SKM-1 treated with dmso at 0.1 percent for 144 hours (cell line): ENCODE measurements at regions not wholly inside any gene's neighbourhood (a gene's known extent, or its start where the extent isn't known, plus 50 kb on each side); places are given as distances from the start of the nearest gene placed in this dataset.

Experiments used
- DNase-seq: peaks from one replicate; lab custom pipeline; 2025; ENCODE audit not compliant: unreplicated experiment; lab: John Stamatoyannopoulos, UW

- DNase-seq = no peak
Observed at GRCh38 chr6:26284537-26285142, 80.4 kb upstream of the BTN3A2 start.

- peak; percentile 99 for DNase-seq
Observed at GRCh38 chr6:26285143-26286134, 79.6 kb upstream of the BTN3A2 start.

- DNase-seq = peak; percentile 64
Observed at GRCh38 chr6:26286168-26286877, 78.7 kb upstream of the BTN3A2 start.

- no peak for DNase-seq
Observed at GRCh38 chr6:26288155-26288554, 76.8 kb upstream of the BTN3A2 start.

GRCh38 chr6:26290941-26291340, 74.1 kb upstream of the BTN3A2 start:
- no peak for DNase-seq

- DNase-seq = no peak
Observed at GRCh38 chr6:26292709-26293108, 72.3 kb upstream of the BTN3A2 start.

- DNase-seq = no peak
Observed at GRCh38 chr6:26294302-26294701, 70.7 kb upstream of the BTN3A2 start.

GRCh38 chr6:26295691-26296555, 69.1 kb upstream of the BTN3A2 start:
- no peak for DNase-seq

GRCh38 chr6:26296556-26296856, 68.5 kb upstream of the BTN3A2 start:
- no peak for DNase-seq

GRCh38 chr6:26296857-26297648, 67.9 kb upstream of the BTN3A2 start:
- no peak for DNase-seq

GRCh38 chr6:26299286-26300042, 65.5 kb upstream of the BTN3A2 start:
- no peak for DNase-seq

GRCh38 chr6:26300043-26300331, 65.0 kb upstream of the BTN3A2 start:
- DNase-seq = no peak

GRCh38 chr6:26300359-26300758, 64.6 kb upstream of the BTN3A2 start:
- no peak for DNase-seq

GRCh38 chr6:26300828-26301227, 64.2 kb upstream of the BTN3A2 start:
- DNase-seq = no peak

GRCh38 chr6:26301638-26302037, 63.4 kb upstream of the BTN3A2 start:
- no peak for DNase-seq

- no peak for DNase-seq
Observed at GRCh38 chr6:26302941-26303559, 61.9 kb upstream of the BTN3A2 start.

GRCh38 chr6:26304213-26304796, 60.7 kb upstream of the BTN3A2 start:
- no peak for DNase-seq

GRCh38 chr6:26304797-26305640, 60.0 kb upstream of the BTN3A2 start:
- DNase-seq = peak; percentile 89
